ENCODE measurements at regions not wholly inside any gene's neighbourhood (a gene's known extent, or its start where the extent isn't known, plus 50 kb on each side); places are given as distances from the start of the nearest gene placed in this dataset.

GRCh38 chr14:25788252-25788651, 738.3 kb upstream of the STXBP6 start:
- TF ChIP-seq CSDC2 (CRISPR knock-in tag; IDR thresholded peaks at IDR 0.05) (no peak), TOX (CRISPR knock-in tag; IDR thresholded peaks at IDR 0.05; ENCODE audit: borderline replicate concordance) (no peak), PATZ1 (CRISPR knock-in tag; IDR thresholded peaks at IDR 0.05; ENCODE audit: borderline replicate concordance) (no peak), CREB5 (CRISPR knock-in tag; IDR thresholded peaks at IDR 0.05; ENCODE audit: low read depth) (no peak), ZFP30 (CRISPR knock-in tag; IDR thresholded peaks at IDR 0.05) (no peak), ARNTL (CRISPR knock-in tag; IDR thresholded peaks at IDR 0.05; ENCODE audit: borderline replicate concordance, low read depth) (no peak), RARB (CRISPR knock-in tag; IDR thresholded peaks at IDR 0.05) (no peak), PPARA (CRISPR knock-in tag; IDR thresholded peaks at IDR 0.05; ENCODE audit: borderline replicate concordance) (no peak), ZNF565 (CRISPR knock-in tag; conservative IDR thresholded peaks at IDR 0.05; ENCODE audit: low read depth) (no peak)
